Activated B cell treated with CpG ODN at 0.5 μM for 24 hours (primary cell): ENCODE measurements at regions not wholly inside any gene's neighbourhood (a gene's known extent, or its start where the extent isn't known, plus 50 kb on each side); places are given as distances from the start of the nearest gene placed in this dataset.

Experiments
- ATAC-seq: fragments of 200-7000 bp; cut with Tn5 transposase; one replicate; pipeline ENCODE4 v1.10.0; 2021; ENCODE audit warnings: low read depth, mild to moderate bottlenecking, moderate library complexity
- CTCF ChIA-PET: fragments of 350-600 bp; sonication (Branson Sonifier 250); formaldehyde crosslinking; loops from one replicate; lab custom pipeline; 2021; ENCODE audit warnings: antibody characterized with exemption; lab: Charles Lee
- POLR2A ChIA-PET: fragments of 350-600 bp; sonication (Branson Sonifier 250); formaldehyde crosslinking; loops from one replicate; lab custom pipeline; 2021; ENCODE audit warnings: antibody characterized with exemption; lab: Charles Lee
- DNase-seq: peaks from one replicate; pipeline ENCODE4 v3.0.0; 2022
- H3K27ac Mint-ChIP-seq: one replicate; pipeline ENCODE4 v1.8.0; 2020; ENCODE audit warnings: mixed read lengths
- H3K27me3 Mint-ChIP-seq: one replicate; pipeline ENCODE4 v1.8.0; 2021; ENCODE audit warnings: mixed read lengths
- H3K36me3 Mint-ChIP-seq: one replicate; pipeline ENCODE4 v1.8.0; 2021; ENCODE audit warnings: low read depth, mixed read lengths
- H3K4me1 Mint-ChIP-seq: one replicate; pipeline ENCODE4 v1.8.0; 2021; ENCODE audit warnings: mixed read lengths
- H3K4me3 Mint-ChIP-seq: one replicate; pipeline ENCODE4 v1.8.0; 2020; ENCODE audit warnings: mild to moderate bottlenecking, mixed read lengths
- H3K9me3 Mint-ChIP-seq: one replicate; pipeline ENCODE4 v1.8.0; 2020; ENCODE audit warnings: mixed read lengths
- intact Hi-C: fragments of 100-400 bp; cut with micrococcal nuclease; formaldehyde crosslinking; loops from one replicate; pipeline ENCODE4 v1.15.1; 2024
- TF ChIP-seq, protein P1 (sequence below): fragments of 200-600 bp; IDR thresholded peaks from one replicate; pipeline ENCODE4 v1.8.0; 2022; ENCODE audit warnings: antibody characterized with exemption, mild to moderate bottlenecking

GRCh38 chr5:72561148-72561972, 54.1 kb upstream of the ZNF366 start:
- H3K4me3 Mint-ChIP-seq, result no peak overlapping the region
- no peaks in the 10 kb centered on the region for H3K36me3 Mint-ChIP-seq
- peaks cover 9% of the 10 kb centered on the region for H3K4me1 Mint-ChIP-seq
- H3K9me3 Mint-ChIP-seq, result no peaks in the 10 kb centered on the region
- ATAC-seq, result no peak
- CTCF ChIA-PET, result no interaction called here
- DNase-seq, result no peak
- H3K27me3 Mint-ChIP-seq, result peaks cover 18% of the 10 kb centered on the region
- POLR2A ChIA-PET, result no interaction called here
- TF ChIP-seq, protein P1, sequence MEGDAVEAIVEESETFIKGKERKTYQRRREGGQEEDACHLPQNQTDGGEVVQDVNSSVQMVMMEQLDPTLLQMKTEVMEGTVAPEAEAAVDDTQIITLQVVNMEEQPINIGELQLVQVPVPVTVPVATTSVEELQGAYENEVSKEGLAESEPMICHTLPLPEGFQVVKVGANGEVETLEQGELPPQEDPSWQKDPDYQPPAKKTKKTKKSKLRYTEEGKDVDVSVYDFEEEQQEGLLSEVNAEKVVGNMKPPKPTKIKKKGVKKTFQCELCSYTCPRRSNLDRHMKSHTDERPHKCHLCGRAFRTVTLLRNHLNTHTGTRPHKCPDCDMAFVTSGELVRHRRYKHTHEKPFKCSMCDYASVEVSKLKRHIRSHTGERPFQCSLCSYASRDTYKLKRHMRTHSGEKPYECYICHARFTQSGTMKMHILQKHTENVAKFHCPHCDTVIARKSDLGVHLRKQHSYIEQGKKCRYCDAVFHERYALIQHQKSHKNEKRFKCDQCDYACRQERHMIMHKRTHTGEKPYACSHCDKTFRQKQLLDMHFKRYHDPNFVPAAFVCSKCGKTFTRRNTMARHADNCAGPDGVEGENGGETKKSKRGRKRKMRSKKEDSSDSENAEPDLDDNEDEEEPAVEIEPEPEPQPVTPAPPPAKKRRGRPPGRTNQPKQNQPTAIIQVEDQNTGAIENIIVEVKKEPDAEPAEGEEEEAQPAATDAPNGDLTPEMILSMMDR, result no peak
- no peak overlapping the region for H3K27ac Mint-ChIP-seq
- intact Hi-C loops, result no loop called here

DNA sequence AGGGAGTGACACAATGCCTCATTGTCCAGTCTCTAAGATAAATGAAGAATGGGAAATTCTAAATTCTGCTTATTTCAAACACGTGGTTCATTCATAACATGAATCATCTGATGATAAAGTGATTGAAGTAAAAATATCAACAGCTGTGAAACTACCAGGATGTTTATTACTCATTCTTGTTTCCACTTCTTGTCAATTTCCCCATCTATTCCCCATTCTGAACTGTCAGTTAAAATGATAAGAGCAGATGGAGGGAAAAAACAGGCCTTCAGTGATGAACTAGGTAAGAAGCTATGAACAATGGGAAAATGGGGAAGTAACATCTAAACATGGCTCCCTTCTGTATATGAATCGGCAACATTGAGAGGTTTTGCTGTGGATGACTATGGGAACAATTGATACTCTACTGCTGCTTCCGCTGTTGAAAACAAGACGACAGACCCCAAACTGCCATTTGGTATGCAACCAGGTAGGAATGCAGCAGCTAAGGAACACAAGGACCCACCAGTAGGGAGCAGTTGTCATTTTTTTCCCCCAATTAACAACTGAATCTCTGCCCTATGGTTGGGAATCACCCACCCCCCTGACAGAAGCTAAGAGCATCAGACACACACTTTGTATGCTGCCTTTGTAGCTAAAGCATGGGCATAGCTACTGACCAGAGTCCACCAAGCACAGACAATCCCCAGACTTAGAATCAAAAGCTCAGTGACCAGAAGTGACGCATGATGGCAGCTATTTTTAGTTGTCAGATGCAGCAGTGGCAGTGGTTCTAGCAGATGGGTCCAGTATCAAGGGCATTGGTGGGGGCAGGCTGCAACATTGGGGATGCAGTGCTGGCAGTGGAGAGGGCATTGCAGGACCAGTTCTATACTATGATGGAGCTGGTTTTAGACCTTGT, 52.9 kb upstream of the ZNF366 start:
- TF ChIP-seq, protein P1, result no peak
- no peak for DNase-seq
- Mint-ChIP-seq H3K27ac (no peak overlapping the region), H3K4me3 (no peak overlapping the region), H3K9me3 (no peaks in the 10 kb centered on the region), H3K36me3 (no peaks in the 10 kb centered on the region), H3K4me1 (peaks cover 16% of the 10 kb centered on the region), H3K27me3 (peaks cover 17% of the 10 kb centered on the region)
- ChIA-PET POLR2A (no interaction called here), CTCF (interaction anchor here (0.6 kb wide), 1 partner anchor 26 kb away, joined by 3 read pairs; no protein-coding TSS in a partner anchor)
- intact Hi-C loops, result loop anchor here (5.0 kb wide), 1 partner anchor 257 kb away; the partner anchor contains the start of gene TNPO1
- ATAC-seq, result no peak

- intact Hi-C loops, result loop anchor here (5.0 kb wide), 1 partner anchor 259 kb away; the partner anchor contains the start of gene TNPO1
- no peak overlapping the region for H3K4me3 Mint-ChIP-seq
- DNase-seq (no peak), ATAC-seq (no peak)
- ChIA-PET POLR2A (no interaction called here), CTCF (no interaction called here)
- peaks cover 16% of the 10 kb centered on the region for H3K4me1 Mint-ChIP-seq
- H3K9me3 Mint-ChIP-seq, result no peaks in the 10 kb centered on the region
- TF ChIP-seq, protein P1, result no peak
- H3K27me3 Mint-ChIP-seq, result peaks cover 21% of the 10 kb centered on the region
- no peaks in the 10 kb centered on the region for H3K36me3 Mint-ChIP-seq
- no peak overlapping the region for H3K27ac Mint-ChIP-seq
Observed at GRCh38 chr5:72558383-72558782, 51.2 kb upstream of the ZNF366 start.

- TF ChIP-seq, protein P1, result no peak
- H3K4me3 Mint-ChIP-seq, result no peak overlapping the region
- ATAC-seq, result no peak
- POLR2A ChIA-PET, result no interaction called here
- H3K4me1 Mint-ChIP-seq, result peaks cover 16% of the 10 kb centered on the region
- no peak for DNase-seq
- CTCF ChIA-PET, result no interaction called here
- H3K27ac Mint-ChIP-seq, result no peak overlapping the region
- intact Hi-C loops, result loop anchor here (5.0 kb wide), 1 partner anchor 259 kb away; the partner anchor contains the start of gene TNPO1
- H3K9me3 Mint-ChIP-seq, result no peaks in the 10 kb centered on the region
- H3K36me3 Mint-ChIP-seq, result no peaks in the 10 kb centered on the region
- H3K27me3 Mint-ChIP-seq, result peaks cover 23% of the 10 kb centered on the region
Observed at GRCh38 chr5:72558046-72558336, 50.8 kb upstream of the ZNF366 start.
